NCI-H1048 (cell line): ENCODE measurements at regions not wholly inside any gene's neighbourhood (a gene's known extent, or its start where the extent isn't known, plus 50 kb on each side); places are given as distances from the start of the nearest gene placed in this dataset.
"Not testable (repeated sequence)": the region's sequence is repeated elsewhere in the genome, so short reads cannot be mapped to it uniquely, and the experiment has no call there.

Source experiments
- DNase-seq: peaks from one replicate; lab custom pipeline; 2025; lab: John Stamatoyannopoulos, UW

- DNase-seq = not testable (repeated sequence)
These were observed 149.7 kb upstream of the POF1B start for GRCh38 chrX:85529141-85529540.

- no peak for DNase-seq
These were observed 138.7 kb upstream of the POF1B start for GRCh38 chrX:85517994-85518718.

GRCh38 chrX:85516131-85516530, 136.7 kb upstream of the POF1B start:
- DNase-seq = no peak

GRCh38 chrX:85506871-85507270, 127.4 kb upstream of the POF1B start:
- no peak for DNase-seq

GRCh38 chrX:85505801-85506200, 126.3 kb upstream of the POF1B start:
- no peak for DNase-seq

GRCh38 chrX:85504381-85504780, 124.9 kb upstream of the POF1B start:
- no peak for DNase-seq

GRCh38 chrX:85503258-85504158, 124.0 kb upstream of the POF1B start:
- peak; percentile 37 for DNase-seq

- no peak for DNase-seq
These were observed 121.9 kb upstream of the POF1B start for GRCh38 chrX:85501349-85501748.

- DNase-seq = no peak
These were observed 119.9 kb upstream of the POF1B start for GRCh38 chrX:85499400-85499799.

GRCh38 chrX:85493821-85494220, 114.4 kb upstream of the POF1B start:
- no peak for DNase-seq

- no peak for DNase-seq
These were observed 74.8 kb upstream of the POF1B start for GRCh38 chrX:85454295-85454694.

- no peak for DNase-seq
These were observed 65.1 kb upstream of the POF1B start for GRCh38 chrX:85444613-85445012.
